Adrenal gland (tissue), 9 donors: ENCODE measurements at regions not wholly inside any gene's neighbourhood (a gene's known extent, or its start where the extent isn't known, plus 50 kb on each side); places are given as distances from the start of the nearest gene placed in this dataset.

Source experiments
- DNase-seq, 7 donors: peaks; one replicate each; pipeline ENCODE4 v3.0.0-alpha.2; 2019 to 2020
- H3K27ac ChIP-seq, 5 donors: fragments of 200-600 bp; sonication (generic) in 4 of 5; 1 replicate in 3 of 5; 2 replicates in 2 of 5; pipeline versions ENCODE4 v1.5.1 to v1.8.0; 2016 to 2020; ENCODE audit warnings: mild to moderate bottlenecking in 1 of 5
- H3K27me3 ChIP-seq: fragments of 200-600 bp; 2 replicates; pipeline ENCODE4 v1.8.0; 2021
- H3K36me3 ChIP-seq, 2 donors: fragments of 200-600 bp; replicated peaks in 1 of 2; 1 replicate in 1 of 2; 2 replicates in 1 of 2; pipeline versions ENCODE4 v1.5.1 to v1.8.0; 2018 to 2022
- H3K4me1 ChIP-seq, 2 donors: fragments of 200-600 bp; replicated peaks in 1 of 2; 1 replicate in 1 of 2; 2 replicates in 1 of 2; pipeline versions ENCODE4 v1.5.1 to v1.8.0; 2018 to 2021
- H3K4me3 ChIP-seq, 4 donors: fragments of 200-600 bp; sonication (generic) in 3 of 4; one replicate each; pipeline ENCODE4 v1.5.1; 2016 to 2018
- H3K9me3 ChIP-seq, 3 donors: fragments of 200-600 bp; sonication (generic) in 1 of 3; replicated peaks in 1 of 3; 1 replicate in 2 of 3; 2 replicates in 1 of 3; pipeline versions ENCODE4 v1.5.1 to v1.8.0; 2016 to 2021
- CTCF ChIP-seq, 6 experiments: fragments of 450-650 bp in 4 of 6; fragments of 200-600 bp in 2 of 6; sonication (generic) in 1 of 6; IDR thresholded peaks; 1 replicate in 5 of 6; 2 replicates in 1 of 6; pipeline versions ENCODE4 v1.5.1 to v1.8.0; 2016 to 2021; ENCODE audit warnings: antibody characterized with exemption in 6 of 6, mild to moderate bottlenecking in 2 of 6, moderate library complexity in 1 of 6
- POLR2A ChIP-seq, 2 donors: fragments of 450-650 bp; IDR thresholded peaks; one replicate each; pipeline ENCODE4 v1.6.1; 2017; ENCODE audit warnings: antibody characterized with exemption in 2 of 2, mild to moderate bottlenecking in 2 of 2, moderate library complexity in 1 of 2
- WGBS, 4 donors: extraction: QIAGEN DNeasy Blood & Tissue Kit in 2 of 4; methylation state at CpG; one replicate each; pipeline versions ENCODE4 v1.1.5 to v1.1.7; 2013 to 2017; 5-methylcytosine and 5-hydroxymethylcytosine counted together
- intact Hi-C, 2 donors: fragments of 100-400 bp; cut with DNase I; formaldehyde crosslinking; loops; one replicate each; pipeline versions ENCODE4 v1.14.1 to v1.15.0; 2022 to 2023
- donor health status: healthy with polysubstance abuse.
- donor health status: Bipolar disorder and iron deficiency.
- donor health status: DM: yes; HTN: yes; CAD: no.
- donor health status: DM: no; HTN: no; CAD: no.
- donor health status: DM: no; HTN: no; CAD: no.

- no peaks in the 10 kb centered on the region for H3K36me3 ChIP-seq
- H3K27ac ChIP-seq = no peak overlapping the region
- TF ChIP-seq POLR2A (IDR thresholded peaks at IDR 0.05) (no peak), CTCF (IDR thresholded peaks at IDR 0.05) (no peak)
- intact Hi-C loops = no loop called here
- peak in 4 of 7 donors; percentile 25 to 52 (median 46) for DNase-seq
- peaks cover 0 to 3% (median 0%) of the 10 kb centered on the region in 3 donors for H3K9me3 ChIP-seq
- no peaks in the 10 kb centered on the region for H3K27me3 ChIP-seq
- H3K4me1 ChIP-seq = no peaks in the 10 kb centered on the region
- WGBS, 4 donors = 19 to 39% (median 30%) methylated on average over 2 of the region's 2 CpGs
- H3K4me3 ChIP-seq = no peak overlapping the region
Measured at GRCh38 chr7:51727441-51727840, 410.8 kb upstream of the COBL start.

GRCh38 chr7:51706851-51707250 lies 390.2 kb upstream of the COBL start:
- Histone ChIP-seq H3K9me3 (peaks cover 0 to 3% (median 0%) of the 10 kb centered on the region in 3 donors), H3K4me3 (no peak overlapping the region), H3K4me1 (peaks cover 0 to 4% of the 10 kb centered on the region in 2 donors), H3K27me3 (no peaks in the 10 kb centered on the region), H3K36me3 (no peaks in the 10 kb centered on the region), H3K27ac (no peak overlapping the region)
- WGBS, 4 donors = 15 to 21% (median 17%) methylated on average over 1 of the region's 1 CpG
- no peak for TF ChIP-seq POLR2A (IDR thresholded peaks at IDR 0.05)
- intact Hi-C loops = no loop called here
- DNase-seq = peak in 3 of 7 donors; percentile 10 to 56 (median 21)

GRCh38 chr7:51705701-51706100 lies 389.1 kb upstream of the COBL start:
- Histone ChIP-seq H3K9me3 (peaks cover 0 to 5% (median 0%) of the 10 kb centered on the region in 3 donors), H3K4me3 (no peak overlapping the region), H3K4me1 (peaks cover 0 to 4% of the 10 kb centered on the region in 2 donors), H3K27me3 (no peaks in the 10 kb centered on the region), H3K27ac (no peak overlapping the region), H3K36me3 (no peaks in the 10 kb centered on the region)
- intact Hi-C loops = no loop called here
- TF ChIP-seq POLR2A (IDR thresholded peaks at IDR 0.05) = no peak
- no peak for TF ChIP-seq CTCF (IDR thresholded peaks at IDR 0.05)
- 53 to 61% (median 56%) methylated on average over 3 of the region's 3 CpGs for WGBS, 4 donors
- peak in 5 of 7 donors; percentile 21 to 58 (median 39) for DNase-seq

- no peak for DNase-seq
- no peak overlapping the region for H3K27ac ChIP-seq
- H3K4me3 ChIP-seq = no peak overlapping the region
- no peaks in the 10 kb centered on the region for H3K36me3 ChIP-seq
- H3K9me3 ChIP-seq = peaks cover 0 to 5% (median 0%) of the 10 kb centered on the region in 3 donors
- 70 to 91% (median 84%) methylated on average over 3 of the region's 3 CpGs for WGBS, 4 donors
- no peaks in the 10 kb centered on the region for H3K27me3 ChIP-seq
- no peak for TF ChIP-seq POLR2A (IDR thresholded peaks at IDR 0.05)
- TF ChIP-seq CTCF (IDR thresholded peaks at IDR 0.05) = no peak
- intact Hi-C loops = no loop called here
- peaks cover 0 to 4% of the 10 kb centered on the region in 2 donors for H3K4me1 ChIP-seq
Measured at GRCh38 chr7:51702673-51703072, 386.1 kb upstream of the COBL start.

GRCh38 chr7:51701935-51702334 lies 385.3 kb upstream of the COBL start:
- TF ChIP-seq POLR2A (IDR thresholded peaks at IDR 0.05) (no peak), CTCF (IDR thresholded peaks at IDR 0.05) (no peak)
- no peak overlapping the region for H3K27ac ChIP-seq
- H3K27me3 ChIP-seq = no peaks in the 10 kb centered on the region
- intact Hi-C loops = no loop called here
- WGBS, 4 donors = 79 to 85% (median 81%) methylated on average over 2 of the region's 2 CpGs
- peaks cover 0 to 4% of the 10 kb centered on the region in 2 donors for H3K4me1 ChIP-seq
- no peaks in the 10 kb centered on the region for H3K36me3 ChIP-seq
- no peak for DNase-seq
- H3K9me3 ChIP-seq = peaks cover 0 to 5% (median 0%) of the 10 kb centered on the region in 3 donors
- H3K4me3 ChIP-seq = no peak overlapping the region
